GM20000 (cell line): ENCODE measurements at regions not wholly inside any gene's neighbourhood (a gene's known extent, or its start where the extent isn't known, plus 50 kb on each side); places are given as distances from the start of the nearest gene placed in this dataset.

Source experiments
- DNase-seq: peaks from one replicate; pipeline ENCODE4 v3.0.0; 2012; ENCODE audit warnings: low spot score
- TF ChIP-seq, protein P1 (sequence below): IDR thresholded peaks from 2 replicates; pipeline ENCODE4 v1.5.1; 2012; ENCODE audit warnings: mild to moderate bottlenecking, control low read depth; ENCODE audit errors: extremely low read depth, missing control alignments

DNA sequence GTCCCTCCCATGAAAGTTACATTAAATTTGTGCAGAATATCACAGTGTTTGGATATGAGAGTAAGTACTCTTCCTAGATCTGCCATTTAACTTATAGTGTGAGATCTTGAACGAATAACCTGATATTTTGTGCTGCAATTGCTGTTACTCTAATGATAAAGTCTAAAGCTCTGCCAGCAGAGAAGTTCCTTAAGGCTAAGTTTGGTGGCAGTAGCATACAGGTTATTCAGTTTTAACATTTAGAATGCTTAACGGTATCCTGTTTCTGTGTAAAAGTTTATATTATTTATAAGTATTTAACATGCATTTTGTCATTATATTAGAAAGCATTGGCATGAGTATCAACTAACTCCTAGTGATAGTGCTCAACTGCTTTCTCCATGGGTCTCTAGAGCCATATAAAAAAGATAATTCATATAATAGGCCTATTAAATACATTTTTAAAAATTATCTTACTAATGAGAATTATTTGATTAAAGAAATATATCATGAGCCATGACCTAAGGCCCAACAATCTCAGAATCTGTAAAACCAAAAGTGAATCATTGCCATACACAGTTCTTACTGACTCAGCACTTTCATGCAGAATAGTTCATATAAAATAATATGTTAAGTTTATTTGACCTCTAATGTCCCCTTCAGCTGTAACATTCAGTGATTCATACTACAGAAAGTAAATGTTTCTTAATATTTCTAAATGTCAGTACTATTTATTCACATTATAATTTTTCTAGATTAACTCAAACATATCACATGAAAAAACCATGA is 1058.6 kb downstream of the TRHDE start:
- DNase-seq, result no peak
- TF ChIP-seq, protein P1, sequence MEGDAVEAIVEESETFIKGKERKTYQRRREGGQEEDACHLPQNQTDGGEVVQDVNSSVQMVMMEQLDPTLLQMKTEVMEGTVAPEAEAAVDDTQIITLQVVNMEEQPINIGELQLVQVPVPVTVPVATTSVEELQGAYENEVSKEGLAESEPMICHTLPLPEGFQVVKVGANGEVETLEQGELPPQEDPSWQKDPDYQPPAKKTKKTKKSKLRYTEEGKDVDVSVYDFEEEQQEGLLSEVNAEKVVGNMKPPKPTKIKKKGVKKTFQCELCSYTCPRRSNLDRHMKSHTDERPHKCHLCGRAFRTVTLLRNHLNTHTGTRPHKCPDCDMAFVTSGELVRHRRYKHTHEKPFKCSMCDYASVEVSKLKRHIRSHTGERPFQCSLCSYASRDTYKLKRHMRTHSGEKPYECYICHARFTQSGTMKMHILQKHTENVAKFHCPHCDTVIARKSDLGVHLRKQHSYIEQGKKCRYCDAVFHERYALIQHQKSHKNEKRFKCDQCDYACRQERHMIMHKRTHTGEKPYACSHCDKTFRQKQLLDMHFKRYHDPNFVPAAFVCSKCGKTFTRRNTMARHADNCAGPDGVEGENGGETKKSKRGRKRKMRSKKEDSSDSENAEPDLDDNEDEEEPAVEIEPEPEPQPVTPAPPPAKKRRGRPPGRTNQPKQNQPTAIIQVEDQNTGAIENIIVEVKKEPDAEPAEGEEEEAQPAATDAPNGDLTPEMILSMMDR, result no peak

DNA sequence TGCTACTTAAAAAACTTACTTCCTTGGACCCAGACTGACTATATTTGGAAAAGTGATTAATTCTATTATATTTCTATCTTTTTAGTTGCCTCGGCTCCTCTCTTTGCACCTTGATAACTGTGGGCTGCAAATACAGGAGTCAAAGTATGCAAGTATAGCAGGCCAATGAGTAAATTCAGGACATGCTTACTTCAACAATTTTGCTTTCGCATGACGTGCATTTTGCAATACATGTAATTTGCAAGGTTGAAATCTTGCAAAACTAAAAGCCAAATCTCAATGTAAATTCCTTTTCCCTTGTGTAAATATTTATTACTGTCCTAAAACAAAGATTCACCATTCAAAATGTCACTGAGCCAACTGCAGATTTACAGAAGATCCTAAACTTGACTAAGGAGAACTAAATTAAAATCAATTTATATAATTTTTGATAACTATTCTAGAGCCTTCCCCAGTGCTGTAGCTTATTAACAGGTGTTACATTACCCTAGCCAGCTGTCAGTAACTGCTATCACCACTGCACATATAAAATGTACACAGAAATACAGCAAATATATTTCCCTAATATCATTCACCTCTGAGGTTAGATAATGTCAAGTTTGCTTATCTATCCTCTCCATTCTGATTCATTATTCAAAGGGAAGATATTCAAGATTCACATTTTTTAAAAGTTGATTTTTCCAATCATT is 1069.5 kb downstream of the TRHDE start:
- TF ChIP-seq, protein P1, result no peak
- no peak for DNase-seq

DNA sequence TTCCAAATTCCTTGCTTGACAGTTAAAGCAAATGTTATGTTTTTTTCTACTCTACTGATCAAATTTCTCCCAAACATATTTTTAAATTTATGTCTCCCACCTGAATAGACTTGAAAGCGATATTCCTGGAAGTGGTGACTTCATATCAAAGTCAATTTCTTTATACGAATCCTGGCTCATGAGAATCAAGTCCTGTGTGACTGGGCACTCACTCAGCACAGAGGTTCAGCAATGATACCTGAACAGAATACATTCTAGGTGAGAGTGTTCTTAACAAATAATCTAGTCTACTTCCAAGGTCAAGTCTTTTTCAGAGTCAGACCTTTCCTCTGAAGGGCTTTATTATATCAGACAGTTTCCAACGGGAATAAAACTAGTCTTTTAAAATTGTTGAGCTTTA is 1070.6 kb downstream of the TRHDE start:
- TF ChIP-seq, protein P1, result no peak
- DNase-seq, result no peak

DNA sequence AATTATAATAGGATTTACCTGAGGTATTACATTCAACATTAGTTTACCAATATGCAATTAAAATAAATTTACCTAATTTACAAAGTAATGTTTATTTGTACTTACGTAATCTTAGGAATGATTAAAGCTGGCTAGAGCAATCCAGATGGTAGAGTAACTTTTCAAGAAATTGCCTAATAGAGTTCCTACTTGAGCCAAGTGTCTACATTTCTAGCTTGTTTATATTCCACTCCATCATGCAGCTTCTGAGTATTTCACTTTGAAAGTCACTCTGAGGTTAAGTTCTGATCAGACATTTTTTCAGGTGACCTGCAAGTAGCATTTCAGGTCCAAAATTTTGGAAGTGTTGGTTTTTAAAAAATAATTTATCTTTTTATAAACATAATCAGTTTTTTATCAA is 1080.7 kb downstream of the TRHDE start:
- DNase-seq, result no peak
- TF ChIP-seq, protein P1, result no peak

DNA sequence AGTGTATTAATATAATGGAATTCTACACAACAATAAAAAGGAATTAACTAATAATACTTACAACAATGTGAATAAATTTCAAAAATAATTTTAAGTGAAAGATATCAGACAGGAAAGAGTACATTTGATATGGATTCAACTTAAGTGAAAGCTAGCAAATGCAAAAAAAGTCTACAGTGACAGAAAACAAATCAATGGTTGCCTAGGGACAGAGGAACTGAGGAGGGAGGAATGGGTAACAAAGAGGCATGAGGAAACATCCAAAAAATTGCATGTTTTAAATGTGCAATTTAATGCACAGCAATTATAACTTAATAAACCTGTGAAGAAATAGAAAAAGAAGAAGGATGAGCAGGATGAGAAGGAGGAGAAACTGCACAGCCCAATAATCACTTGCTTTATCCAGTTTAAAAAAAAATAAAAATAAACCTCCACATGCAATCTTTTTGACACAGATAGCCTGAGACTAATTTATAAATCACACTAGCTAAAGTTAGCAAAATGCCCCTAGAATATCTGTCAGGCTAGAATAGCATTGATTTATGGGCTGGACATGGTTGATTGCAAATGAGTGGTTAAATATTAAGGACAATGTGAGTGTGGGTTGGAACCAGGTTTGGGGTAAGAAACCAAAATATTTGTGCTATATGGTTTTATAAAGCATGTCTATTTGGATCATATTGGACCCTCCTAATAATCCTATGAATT is 1089.1 kb downstream of the TRHDE start:
- DNase-seq, result no peak
- TF ChIP-seq, protein P1, result no peak

DNA sequence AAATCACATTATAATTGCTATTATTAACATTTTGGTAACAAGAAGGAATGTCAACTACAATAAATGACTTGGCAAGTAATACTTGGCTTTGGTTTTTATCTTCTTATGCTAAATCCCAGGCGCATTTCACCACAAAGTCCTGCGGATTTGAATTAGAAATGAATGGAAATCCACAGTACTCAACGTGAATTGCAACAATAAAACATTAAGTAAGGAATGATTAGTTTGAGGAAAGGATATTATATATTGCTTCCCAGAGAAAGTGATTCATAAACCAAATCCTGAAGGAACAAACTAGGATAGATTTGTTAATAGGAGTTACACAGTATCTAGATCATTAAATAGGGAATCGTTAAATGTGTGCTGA is 1089.7 kb downstream of the TRHDE start:
- TF ChIP-seq, protein P1, result no peak

DNA sequence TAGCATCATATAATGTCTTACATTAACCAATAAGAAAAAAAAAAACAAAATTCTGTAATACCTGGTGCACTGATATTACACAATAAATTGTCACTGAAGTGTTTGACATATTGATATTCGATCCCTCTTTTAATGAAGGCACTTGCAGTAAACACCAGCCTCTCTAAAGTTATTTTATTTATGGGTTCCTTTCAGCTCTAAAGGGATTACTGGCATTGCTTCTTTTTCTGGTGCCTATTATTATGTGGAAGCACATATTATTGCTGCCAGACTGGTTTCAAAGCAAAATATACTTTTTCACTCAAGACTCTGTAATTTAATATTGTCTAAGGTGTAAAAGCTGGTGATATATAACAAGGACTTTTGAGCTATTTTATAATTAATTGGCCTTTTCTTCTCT is 1090.5 kb downstream of the TRHDE start:
- DNase-seq, result no peak
- TF ChIP-seq, protein P1, result no peak

More for the DNA sequence above, 1089.7 kb downstream of the TRHDE start:
- DNase-seq, result no peak
